ENCODE measurements at regions not wholly inside any gene's neighbourhood (a gene's known extent, or its start where the extent isn't known, plus 50 kb on each side); places are given as distances from the start of the nearest gene placed in this dataset.

DNA sequence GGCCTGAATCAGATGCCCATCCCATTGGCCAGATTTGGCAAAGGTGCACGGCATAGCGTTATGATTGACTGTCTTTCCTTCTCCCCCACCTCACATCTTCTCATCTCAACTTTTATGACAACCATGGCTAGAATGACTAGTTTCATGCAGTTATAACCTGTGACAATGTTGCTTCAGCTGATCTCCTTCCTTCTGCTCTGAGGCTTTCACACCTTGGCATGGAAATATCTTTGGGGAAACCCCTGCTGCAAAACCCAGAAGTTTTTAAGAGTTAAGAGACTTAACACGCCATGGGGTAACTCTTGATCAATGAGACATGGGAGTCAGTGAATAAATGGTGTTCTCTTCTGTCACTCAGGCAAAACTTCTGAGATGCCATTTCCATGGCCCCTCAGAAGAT is 290.7 kb upstream of the MDFIC2 start:
- no peak for ATAC-seq
- intact Hi-C loops (cut with DNase I), result no loop called here
- Histone ChIP-seq H3K4me1 (no peaks in the 10 kb centered on the region), H3K27ac (no peak overlapping the region), H3K9me3 (no peaks in the 10 kb centered on the region), H3K4me3 (no peak overlapping the region), H3K27me3 (ENCODE audit: insufficient read depth in 3 of 3, low read length in 2 of 3) (no peaks in the 10 kb centered on the region), H3K36me3 (ENCODE audit: insufficient read depth in 1 of 2, low read depth in 1 of 2) (no peaks in the 10 kb centered on the region)
- WGBS, 3 donors, result 56 to 77% (median 63%) methylated on average over 3 of the region's 3 CpGs
- TF ChIP-seq, protein P1, sequence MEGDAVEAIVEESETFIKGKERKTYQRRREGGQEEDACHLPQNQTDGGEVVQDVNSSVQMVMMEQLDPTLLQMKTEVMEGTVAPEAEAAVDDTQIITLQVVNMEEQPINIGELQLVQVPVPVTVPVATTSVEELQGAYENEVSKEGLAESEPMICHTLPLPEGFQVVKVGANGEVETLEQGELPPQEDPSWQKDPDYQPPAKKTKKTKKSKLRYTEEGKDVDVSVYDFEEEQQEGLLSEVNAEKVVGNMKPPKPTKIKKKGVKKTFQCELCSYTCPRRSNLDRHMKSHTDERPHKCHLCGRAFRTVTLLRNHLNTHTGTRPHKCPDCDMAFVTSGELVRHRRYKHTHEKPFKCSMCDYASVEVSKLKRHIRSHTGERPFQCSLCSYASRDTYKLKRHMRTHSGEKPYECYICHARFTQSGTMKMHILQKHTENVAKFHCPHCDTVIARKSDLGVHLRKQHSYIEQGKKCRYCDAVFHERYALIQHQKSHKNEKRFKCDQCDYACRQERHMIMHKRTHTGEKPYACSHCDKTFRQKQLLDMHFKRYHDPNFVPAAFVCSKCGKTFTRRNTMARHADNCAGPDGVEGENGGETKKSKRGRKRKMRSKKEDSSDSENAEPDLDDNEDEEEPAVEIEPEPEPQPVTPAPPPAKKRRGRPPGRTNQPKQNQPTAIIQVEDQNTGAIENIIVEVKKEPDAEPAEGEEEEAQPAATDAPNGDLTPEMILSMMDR (IDR thresholded peaks at IDR 0.05), result no peak
- no peak for DNase-seq

DNA sequence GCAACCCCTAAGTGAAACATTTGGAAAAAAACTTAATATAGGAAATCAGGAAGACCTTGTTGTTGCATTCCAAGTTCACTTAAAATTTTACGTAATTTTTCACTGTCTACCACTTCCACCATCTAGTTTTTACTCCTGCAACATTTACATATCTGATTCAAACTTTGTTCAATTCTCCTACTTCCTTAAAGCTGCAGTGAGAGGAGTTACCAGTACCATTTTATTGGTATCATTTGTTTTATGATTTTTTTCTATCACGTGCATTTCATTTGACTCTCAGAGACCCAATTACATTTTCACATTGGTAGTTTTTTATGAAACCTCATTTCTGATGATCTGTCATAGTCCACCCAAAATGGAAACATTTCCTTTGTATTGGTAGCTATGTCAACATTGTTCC is 284.9 kb upstream of the MDFIC2 start:
- WGBS, 3 donors, result 88 to 97% (median 91%) methylated on average over 2 of the region's 2 CpGs
- Histone ChIP-seq H3K27ac (no peak overlapping the region), H3K4me3 (no peak overlapping the region), H3K36me3 (ENCODE audit: insufficient read depth in 1 of 2, low read depth in 1 of 2) (no peaks in the 10 kb centered on the region), H3K4me1 (no peaks in the 10 kb centered on the region), H3K27me3 (ENCODE audit: insufficient read depth in 3 of 3, low read length in 2 of 3) (no peaks in the 10 kb centered on the region), H3K9me3 (no peaks in the 10 kb centered on the region)
- no peak for DNase-seq
- ATAC-seq, result no peak
- intact Hi-C loops (cut with DNase I), result no loop called here
- TF ChIP-seq, protein P1 (IDR thresholded peaks at IDR 0.05), result no peak

DNA sequence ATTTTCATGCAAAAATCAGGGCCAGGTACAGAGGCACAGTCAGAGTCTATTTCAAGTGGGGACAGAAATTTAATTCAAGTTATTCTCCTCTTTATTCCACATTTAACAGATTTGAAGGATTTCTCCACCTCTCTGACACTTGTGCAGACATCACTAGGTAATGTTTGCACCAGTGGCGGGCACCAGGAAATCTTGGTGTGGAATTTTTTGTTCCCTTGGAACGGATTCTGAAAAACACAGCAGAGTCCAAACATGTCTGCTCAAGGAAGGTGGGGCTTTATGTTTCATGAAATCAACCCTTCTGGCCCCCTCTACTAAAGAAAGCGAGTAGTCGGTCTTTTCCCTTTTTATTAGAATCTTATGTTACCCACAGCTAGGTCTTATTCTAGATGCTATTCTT is 271.2 kb upstream of the MDFIC2 start:
- no peaks in the 10 kb centered on the region for H3K36me3 ChIP-seq (ENCODE audit: insufficient read depth in 1 of 2, low read depth in 1 of 2)
- TF ChIP-seq, protein P1 (IDR thresholded peaks at IDR 0.05), result no peak
- no peaks in the 10 kb centered on the region for H3K4me1 ChIP-seq
- ATAC-seq, result no peak
- H3K27ac ChIP-seq, result no peak overlapping the region
- H3K4me3 ChIP-seq, result no peak overlapping the region
- DNase-seq, result no peak
- no peaks in the 10 kb centered on the region for H3K27me3 ChIP-seq (ENCODE audit: insufficient read depth in 3 of 3, low read length in 2 of 3)
- WGBS, 3 donors, result 72 to 81% (median 80%) methylated on average over 4 of the region's 4 CpGs
- intact Hi-C loops (cut with DNase I), result no loop called here
- H3K9me3 ChIP-seq, result no peaks in the 10 kb centered on the region

DNA sequence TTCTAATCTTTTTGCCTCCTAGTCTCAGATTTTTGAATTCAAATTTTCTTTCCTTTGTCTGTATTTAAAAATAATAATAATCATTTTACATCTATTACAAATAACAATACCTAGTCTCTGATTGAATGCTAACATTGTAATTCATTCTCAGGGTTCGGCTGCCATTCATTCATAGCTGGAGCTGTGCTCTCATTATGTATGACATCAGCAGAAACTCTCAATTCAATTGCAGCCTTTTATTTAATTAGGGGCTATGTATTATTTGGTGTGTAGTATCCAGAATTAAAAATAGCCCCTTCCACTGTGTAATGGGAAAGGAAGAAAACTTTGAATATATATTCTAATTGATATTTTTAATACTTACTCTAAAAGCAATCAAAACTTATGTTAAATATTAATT is 270.4 kb upstream of the MDFIC2 start:
- intact Hi-C loops (cut with DNase I), result no loop called here
- Histone ChIP-seq H3K4me3 (no peak overlapping the region), H3K36me3 (ENCODE audit: insufficient read depth in 1 of 2, low read depth in 1 of 2) (no peaks in the 10 kb centered on the region), H3K27me3 (ENCODE audit: insufficient read depth in 3 of 3, low read length in 2 of 3) (no peaks in the 10 kb centered on the region), H3K27ac (no peak overlapping the region), H3K4me1 (no peaks in the 10 kb centered on the region), H3K9me3 (no peaks in the 10 kb centered on the region)
- TF ChIP-seq, protein P1 (IDR thresholded peaks at IDR 0.05), result no peak
- WGBS, 3 donors, result 71 to 88% (median 78%) methylated on average over 1 of the region's 1 CpG
- DNase-seq (no peak), ATAC-seq (no peak)

DNA sequence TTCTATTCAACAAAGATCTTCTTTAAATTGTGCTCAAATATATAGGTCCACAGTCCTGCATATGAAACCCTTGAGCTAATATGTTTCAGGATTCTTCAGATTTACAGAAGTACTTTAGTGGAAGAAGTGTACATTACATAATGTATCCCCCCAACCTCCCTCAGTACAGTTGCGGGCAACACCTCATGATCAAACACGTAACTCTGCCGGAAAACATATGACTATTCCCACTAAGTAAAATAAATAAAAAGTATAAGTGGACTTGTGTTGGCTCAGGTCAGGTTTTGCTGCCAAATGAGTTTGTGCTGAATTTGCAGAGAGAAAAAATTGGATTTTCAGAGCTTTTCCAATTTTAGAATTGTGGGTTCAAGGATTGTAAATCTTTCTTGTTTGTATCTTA is 267.6 kb upstream of the MDFIC2 start:
- ATAC-seq (no peak), DNase-seq (no peak)
- 86 to 94% (median 93%) methylated on average over 3 of the region's 3 CpGs for WGBS, 3 donors
- H3K9me3 ChIP-seq, result no peaks in the 10 kb centered on the region
- no peaks in the 10 kb centered on the region for H3K4me1 ChIP-seq
- no peak overlapping the region for H3K27ac ChIP-seq
- H3K4me3 ChIP-seq, result no peak overlapping the region
- TF ChIP-seq, protein P1 (IDR thresholded peaks at IDR 0.05), result no peak
- intact Hi-C loops (cut with DNase I), result no loop called here
- H3K36me3 ChIP-seq (ENCODE audit: insufficient read depth in 1 of 2, low read depth in 1 of 2), result no peaks in the 10 kb centered on the region
- H3K27me3 ChIP-seq (ENCODE audit: insufficient read depth in 3 of 3, low read length in 2 of 3), result no peaks in the 10 kb centered on the region
